Esophagus muscularis mucosa (tissue), 4 donors: ENCODE measurements at regions not wholly inside any gene's neighbourhood (a gene's known extent, or its start where the extent isn't known, plus 50 kb on each side); places are given as distances from the start of the nearest gene placed in this dataset.

Experiments
- EP300 ChIP-seq: sonication (generic); formaldehyde crosslinking; IDR thresholded peaks from one replicate; pipeline ENCODE4 v1.6.1; 2017; ENCODE audit warnings: antibody characterized with exemption
- POLR2A ChIP-seq: fragments of 450-650 bp; IDR thresholded peaks from one replicate; pipeline ENCODE4 v1.6.1; 2017; ENCODE audit warnings: antibody characterized with exemption, moderate library complexity, mild to moderate bottlenecking, low read depth
- POLR2AphosphoS5 ChIP-seq, 2 donors: sonication (generic); formaldehyde crosslinking; IDR thresholded peaks; one replicate each; pipeline ENCODE4 v1.6.1; 2017; ENCODE audit warnings: antibody characterized with exemption in 2 of 2
- TF ChIP-seq, protein P1 (sequence below), 3 experiments: fragments of 200-600 bp in 2 of 3; fragments of 450-650 bp in 1 of 3; sonication (generic) in 2 of 3; IDR thresholded peaks; one replicate each; pipeline ENCODE4 v1.5.1; 2017 to 2019; ENCODE audit warnings: antibody characterized with exemption in 3 of 3, mild to moderate bottlenecking in 2 of 3, moderate library complexity in 1 of 3

DNA sequence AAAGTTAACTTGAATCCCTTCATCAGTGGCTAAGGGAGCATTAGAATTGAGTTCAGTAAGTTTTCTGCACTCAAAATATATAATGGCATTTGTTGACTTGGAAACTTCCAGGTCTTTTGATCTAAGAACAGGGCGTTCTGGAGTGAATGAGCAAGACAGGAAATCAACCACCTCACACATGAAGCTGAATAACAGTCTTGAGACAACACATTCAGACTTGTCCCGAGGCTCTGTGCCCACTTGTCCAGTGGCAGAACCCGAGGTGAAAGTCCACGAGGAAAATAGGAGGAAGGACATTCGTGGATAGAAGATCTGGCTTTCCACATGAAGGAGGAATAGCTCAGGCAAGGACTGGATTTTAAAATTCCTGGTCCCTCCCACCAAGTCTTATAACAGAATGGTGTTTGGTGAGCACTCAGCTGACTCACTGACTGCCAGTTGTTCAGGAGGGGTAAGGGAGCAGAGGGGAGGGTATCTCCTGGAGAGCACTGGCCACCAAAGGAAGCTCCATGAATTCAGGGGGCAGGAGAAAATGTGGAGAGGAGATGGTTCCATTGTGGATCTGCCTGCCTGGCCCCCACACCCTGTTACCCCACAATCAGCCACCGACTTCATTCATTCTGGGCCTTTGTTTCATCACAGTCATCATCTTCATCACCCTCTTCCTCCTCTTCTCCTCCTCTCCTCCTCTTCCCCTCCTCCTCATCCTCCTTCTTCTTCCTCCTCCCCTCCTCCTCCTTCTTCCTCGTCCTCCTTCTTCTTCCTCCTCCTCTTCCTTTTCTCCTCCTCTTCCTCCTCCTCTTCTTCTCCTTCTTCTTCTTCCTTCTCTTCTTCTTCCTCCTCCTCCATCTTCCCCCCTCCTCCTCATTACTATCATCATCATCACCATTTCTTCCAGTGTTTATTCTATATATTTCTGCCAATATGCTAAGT is 620.1 kb downstream of the MED13L start:
- TF ChIP-seq, protein P1, sequence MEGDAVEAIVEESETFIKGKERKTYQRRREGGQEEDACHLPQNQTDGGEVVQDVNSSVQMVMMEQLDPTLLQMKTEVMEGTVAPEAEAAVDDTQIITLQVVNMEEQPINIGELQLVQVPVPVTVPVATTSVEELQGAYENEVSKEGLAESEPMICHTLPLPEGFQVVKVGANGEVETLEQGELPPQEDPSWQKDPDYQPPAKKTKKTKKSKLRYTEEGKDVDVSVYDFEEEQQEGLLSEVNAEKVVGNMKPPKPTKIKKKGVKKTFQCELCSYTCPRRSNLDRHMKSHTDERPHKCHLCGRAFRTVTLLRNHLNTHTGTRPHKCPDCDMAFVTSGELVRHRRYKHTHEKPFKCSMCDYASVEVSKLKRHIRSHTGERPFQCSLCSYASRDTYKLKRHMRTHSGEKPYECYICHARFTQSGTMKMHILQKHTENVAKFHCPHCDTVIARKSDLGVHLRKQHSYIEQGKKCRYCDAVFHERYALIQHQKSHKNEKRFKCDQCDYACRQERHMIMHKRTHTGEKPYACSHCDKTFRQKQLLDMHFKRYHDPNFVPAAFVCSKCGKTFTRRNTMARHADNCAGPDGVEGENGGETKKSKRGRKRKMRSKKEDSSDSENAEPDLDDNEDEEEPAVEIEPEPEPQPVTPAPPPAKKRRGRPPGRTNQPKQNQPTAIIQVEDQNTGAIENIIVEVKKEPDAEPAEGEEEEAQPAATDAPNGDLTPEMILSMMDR (IDR thresholded peaks at IDR 0.05): no peak
- TF ChIP-seq EP300 (no peak), POLR2AphosphoS5 (IDR thresholded peaks at IDR 0.05) (no peak), POLR2A (no peak)
